ENCODE measurements at regions not wholly inside any gene's neighbourhood (a gene's known extent, or its start where the extent isn't known, plus 50 kb on each side); places are given as distances from the start of the nearest gene placed in this dataset.
"Not testable (repeated sequence)": the region's sequence is repeated elsewhere in the genome, so short reads cannot be mapped to it uniquely, and the experiment has no call there.

DNA sequence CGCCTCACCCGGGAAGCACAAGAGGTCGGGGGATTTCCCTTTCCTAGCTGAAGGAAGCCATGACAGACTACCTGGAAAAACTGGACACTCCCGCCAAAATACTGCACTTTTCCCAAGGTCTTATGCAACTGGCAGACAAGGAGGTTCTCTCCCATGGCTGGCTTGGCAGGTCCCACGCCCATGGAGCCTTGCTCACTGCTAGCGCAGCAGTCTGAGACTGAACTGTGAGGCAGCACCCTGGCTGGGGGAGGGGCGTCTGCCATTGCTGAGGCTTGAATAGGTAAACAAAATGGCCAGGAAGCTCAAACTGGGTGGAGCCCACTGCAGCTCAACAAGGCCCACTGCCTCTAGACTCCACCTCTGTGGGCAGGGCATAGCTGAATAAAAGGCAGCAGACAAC is 92.1 kb downstream of the C4BPA start:
- not testable (repeated sequence) for DNase-seq

DNA sequence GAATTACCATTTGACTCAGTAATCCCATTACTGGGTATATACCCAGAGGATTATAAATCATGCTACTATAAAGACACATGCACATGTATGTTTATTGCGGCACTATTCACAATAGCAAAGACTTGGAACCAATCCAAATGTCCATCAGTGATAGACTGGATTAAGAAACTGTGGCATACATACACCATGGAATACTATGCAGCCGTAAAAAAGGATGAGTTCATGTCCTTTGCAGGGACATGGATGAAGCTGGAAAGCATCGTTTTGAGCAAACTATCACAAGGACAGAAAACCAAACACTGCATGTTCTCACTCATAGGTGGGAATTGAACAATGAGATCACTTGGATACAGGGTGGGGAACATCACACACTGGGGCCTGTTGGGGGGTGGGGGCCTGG is 97.5 kb downstream of the C4BPA start:
- not testable (repeated sequence) for DNase-seq

DNA sequence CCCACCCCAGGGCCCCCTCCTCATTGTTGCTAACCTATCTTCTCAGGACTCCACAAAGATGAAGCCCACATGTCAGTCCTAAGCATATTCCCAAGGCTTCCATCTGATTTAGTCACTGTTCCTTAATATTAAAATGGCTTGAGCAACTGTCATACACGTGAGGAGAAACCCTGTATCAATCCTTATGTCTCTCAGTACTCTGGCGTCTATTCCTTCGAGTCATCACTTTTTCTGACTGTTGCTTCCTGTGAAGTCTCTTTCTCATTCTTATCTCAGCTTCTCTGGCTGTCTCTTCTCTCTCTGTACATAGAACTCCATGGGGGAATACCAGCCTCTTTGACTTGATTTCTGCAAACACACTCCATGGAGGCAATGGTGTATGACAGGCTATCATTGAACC is 98.4 kb downstream of the C4BPA start:
- DNase-seq, result no peak

DNA sequence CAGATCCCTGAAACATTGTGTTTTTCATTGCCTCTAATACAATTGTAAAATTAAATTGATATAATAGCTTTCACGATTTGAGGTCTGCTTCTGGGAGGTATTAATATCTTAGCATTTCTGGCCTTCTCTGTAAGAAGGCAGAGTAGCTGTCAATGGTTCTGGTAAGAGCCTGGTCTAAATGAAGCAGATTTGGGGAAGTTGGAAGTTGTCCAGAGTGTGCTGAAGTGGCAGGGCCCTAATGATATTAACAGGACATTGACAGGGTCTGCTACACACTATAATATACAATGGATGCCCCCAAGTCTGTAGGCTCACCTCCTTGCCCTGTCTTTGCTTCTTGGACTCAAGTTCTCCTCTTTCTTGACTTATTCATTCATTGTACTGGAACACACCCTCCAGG is 99.5 kb downstream of the C4BPA start:
- no peak for DNase-seq

DNA sequence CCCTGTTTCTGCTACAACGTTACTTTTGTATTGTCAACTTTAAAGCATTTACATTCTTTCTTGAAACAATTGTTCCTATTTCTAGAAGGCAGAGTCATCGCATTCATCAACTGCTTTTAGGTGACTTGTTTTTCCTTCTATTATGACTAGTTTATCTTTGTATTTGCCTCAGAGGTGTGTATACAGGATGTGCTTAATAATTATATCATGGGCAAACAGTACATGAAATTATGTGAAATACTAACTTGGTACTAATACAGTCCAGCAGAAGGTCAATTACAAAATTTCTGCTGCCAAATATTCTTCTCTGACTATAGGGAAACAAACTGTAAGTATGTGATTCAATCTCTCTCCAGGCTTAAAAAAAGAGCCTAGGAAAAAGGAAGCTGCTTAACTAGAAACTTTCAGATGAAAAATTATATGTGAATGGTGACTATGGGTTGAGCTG is 101.6 kb downstream of the C4BPA start:
- DNase-seq, result no peak

DNA sequence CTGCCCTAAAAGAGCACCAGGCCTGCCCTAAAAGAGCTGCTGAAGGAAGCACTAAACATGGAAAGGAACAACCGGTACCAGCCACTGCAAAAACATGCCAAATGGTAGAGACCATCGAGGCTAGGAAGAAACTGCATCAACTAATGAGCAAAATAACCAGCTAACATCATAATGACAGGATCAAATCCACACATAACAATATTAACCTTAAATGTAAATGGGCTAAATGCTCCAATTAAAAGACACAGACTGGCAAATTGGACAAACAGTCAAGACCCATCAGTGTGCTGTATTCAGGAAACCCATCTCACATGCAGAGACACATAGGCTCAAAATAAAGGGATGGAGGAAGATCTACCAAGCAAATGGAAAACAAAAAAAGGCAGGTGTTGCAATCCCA is 104.7 kb downstream of the C4BPA start:
- DNase-seq, result not testable (repeated sequence)

DNA sequence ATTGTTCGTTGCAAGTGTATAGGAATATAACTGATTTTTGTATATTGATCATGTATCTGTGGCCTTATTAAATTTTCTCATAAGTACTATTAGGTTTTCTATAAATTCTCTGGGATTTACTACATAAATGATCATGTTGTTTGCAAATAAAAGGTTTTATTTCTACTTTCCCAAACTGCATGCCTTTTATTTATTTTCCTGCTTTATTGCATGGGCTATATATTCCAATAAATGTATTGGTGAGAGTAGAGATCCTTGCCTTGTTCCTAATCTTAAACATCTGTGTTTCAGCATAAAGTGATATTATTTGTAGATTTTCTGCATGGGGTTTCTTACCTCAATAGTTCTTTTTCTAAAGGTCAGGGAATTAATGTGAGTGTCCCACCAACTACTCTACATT is 107.0 kb upstream of the CD55 start:
- DNase-seq, result no peak

DNA sequence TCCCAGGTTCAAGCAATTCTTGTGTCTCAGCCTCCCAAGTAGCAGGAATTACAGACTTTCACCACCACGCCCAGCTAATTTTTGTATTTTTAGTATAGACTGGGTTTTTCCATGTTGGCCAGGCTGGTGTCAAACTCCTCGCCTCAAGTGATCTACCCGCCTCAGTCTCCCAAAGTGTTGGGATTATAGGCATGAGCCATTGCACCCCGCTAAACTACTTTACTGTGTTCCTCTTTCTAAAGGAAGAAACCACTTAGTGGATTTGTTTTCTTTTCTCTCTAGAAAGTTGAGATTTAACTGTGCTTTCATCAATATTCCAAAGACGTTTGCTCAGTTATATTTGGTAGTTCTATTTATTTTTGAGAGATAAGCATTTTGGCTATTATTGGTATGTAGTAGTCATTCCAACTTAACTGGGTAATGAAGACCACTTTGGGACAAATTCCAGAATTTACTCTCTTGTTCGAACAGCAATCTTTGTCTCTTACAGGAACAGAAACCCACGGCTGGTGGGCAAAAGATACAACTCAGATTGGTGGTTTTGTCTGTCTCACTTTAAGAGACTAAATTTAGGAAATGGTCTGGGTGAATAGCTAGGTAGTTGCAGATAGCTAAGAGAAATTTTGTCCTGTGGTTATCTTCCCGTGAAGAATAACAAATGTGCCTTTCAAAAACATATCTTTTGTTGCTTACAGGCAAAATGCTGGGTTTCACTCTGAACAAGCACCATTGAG is 103.5 kb upstream of the CD55 start:
- DNase-seq, result no peak

DNA sequence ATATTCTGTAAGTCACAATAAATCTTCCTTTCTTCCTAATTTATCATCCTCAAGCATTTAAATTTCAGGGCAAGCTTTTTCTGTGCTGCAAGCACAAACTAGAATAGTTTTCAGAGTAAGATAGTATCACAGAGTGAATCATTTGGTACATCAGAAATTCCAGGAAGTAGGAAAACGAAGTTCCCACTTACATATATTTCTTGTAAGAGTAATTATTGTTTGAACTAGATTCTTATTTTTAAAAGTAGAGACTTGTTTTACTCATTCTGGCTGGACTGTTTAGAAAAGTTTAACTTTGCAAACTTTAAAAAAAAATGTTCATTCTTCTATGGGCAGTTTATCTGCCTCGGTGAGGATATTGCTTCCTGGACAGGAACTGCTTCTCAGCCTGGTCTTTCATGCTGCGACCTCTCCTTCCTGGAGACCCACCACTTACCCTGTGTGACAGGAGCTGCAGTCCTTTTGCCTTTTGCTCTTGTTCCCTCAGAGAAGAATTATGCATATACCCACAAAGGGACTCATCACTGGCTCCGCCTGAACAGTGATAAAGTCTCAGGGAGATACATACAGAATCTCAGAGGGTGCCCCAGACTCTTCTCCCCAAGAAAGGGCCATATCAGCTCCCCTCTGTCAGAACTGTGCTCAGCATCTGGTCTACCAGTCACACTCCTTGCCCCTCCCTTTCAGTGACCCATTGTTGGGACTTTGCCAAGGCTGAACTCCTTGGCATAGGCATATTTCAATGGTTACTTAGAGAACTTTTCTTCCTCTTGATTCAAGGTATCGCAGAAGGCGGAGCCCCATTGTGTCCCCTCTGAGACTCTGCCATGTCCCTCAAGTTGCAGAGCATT is 102.7 kb upstream of the CD55 start:
- no peak for DNase-seq

DNA sequence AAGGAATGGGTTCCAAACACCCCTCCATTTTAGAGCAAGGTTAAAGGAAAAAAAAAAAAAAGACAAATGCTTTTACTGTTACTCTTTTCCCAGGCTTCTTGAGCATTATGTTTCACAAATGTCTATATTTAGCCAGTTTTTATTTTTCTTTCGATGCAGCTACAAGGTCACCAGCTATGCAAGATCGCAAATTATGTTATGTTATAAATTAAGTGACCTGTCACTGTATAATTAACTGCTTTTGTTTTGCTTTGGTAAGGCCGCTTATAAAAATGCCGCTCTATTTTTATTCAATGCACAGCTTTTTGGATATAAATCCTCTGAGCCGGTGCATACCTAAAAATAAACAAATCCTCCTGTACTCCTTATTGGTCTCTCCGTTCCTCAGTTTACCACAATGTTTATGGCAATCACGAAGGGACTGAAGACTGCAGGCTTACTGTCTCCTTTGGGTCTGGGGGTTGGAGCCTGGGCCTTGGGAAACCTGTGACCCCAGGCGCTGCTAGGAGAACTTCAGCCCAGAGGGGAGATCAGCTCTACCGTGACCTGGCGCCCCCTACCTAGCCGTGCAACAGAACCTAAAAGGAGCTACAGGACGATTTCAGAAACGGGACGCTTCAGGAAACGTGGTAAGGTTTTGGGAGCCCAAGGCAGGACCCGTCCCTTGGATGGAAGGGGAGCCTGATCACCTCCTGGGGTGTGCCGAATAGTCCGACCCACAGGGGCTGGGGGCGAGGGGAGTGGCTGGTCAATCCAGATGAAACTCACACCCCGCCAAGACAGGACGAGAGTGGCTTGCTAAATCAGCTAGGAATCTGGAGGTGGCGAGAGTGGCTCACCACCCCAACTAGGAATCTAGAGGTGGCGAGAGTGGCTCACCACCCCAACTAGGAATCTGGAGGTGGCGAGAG is 101.2 kb upstream of the CD55 start:
- DNase-seq, result peak; percentile 71

DNA sequence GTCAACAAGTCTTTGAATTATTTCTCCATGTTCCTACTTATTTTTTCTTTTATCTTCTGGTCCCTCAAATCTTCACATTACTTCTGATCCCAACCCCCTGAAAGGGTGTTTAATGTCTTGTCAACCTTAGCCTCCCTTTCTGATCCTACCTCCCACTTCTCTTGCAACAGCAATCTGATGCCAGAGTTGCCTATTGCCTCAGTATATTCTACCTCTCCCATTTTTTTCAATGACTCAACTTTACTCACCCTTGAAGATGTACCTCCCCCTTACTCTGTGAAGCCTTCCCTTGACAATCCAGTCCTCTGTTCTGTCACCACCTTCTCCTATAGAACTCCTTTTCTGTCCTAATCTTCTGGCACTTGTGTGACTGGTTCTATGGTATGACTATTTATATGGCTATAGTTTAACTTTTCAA is 99.5 kb upstream of the CD55 start:
- DNase-seq, result no peak

DNA sequence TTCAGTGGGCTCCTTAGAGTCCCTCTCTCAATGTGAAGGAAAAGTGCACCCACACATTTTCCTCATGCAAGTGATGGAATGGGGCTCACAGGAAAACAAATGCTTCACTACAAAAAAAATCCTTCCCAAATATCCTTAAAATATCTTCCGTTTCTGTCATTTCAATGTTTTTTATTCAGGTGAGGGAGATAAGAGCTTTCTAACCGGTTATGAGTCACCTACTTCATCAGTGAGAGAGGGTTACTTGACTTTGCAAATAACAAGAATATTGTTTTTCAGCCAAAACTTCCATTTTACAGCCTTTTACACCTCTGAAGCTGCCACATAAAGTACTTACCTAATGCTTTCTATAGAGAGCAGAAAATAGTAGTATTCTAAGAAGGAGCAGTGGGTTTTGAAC is 98.3 kb upstream of the CD55 start:
- DNase-seq, result no peak

DNA sequence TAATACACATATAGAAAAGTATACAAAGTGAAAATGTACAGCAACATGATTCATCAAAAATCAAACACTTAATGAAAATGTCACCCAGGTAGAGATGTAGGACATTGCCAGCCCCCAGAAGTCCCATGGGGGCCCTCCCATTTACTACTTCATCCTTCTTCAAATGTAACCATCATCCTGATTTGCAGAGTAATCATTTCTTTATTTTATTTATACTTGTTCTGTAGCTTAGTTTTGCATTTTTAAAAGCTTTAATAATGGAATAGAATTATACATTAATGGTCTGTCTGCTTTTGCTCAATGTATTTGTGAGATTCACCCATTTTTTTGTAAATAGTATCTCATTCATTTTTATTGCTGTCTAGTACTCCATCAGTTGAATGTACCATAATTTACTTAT is 96.8 kb upstream of the CD55 start:
- DNase-seq, result no peak

DNA sequence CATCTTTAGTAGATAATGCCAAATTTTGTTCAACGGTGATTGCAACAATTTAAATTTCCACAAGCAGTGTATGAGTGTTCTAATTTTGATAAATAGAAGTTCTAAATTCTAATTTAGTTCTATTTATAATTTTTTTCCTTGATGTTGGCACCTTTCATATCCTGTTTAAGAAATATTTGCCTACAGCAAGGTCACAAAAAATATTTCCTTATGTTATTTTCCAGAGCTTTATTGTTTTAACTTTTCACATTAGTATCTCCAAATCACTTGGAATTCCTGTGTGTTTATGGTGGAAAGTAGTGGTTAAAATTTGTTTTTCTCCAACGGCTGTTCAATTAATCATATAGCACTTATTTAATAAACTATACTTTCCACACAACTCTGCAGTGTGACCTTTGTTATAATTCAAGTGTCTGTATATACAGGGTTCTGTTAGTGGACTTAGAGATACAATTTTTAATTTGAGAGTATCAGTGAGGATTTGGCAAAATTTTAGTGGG is 94.3 kb upstream of the CD55 start:
- no peak for DNase-seq

DNA sequence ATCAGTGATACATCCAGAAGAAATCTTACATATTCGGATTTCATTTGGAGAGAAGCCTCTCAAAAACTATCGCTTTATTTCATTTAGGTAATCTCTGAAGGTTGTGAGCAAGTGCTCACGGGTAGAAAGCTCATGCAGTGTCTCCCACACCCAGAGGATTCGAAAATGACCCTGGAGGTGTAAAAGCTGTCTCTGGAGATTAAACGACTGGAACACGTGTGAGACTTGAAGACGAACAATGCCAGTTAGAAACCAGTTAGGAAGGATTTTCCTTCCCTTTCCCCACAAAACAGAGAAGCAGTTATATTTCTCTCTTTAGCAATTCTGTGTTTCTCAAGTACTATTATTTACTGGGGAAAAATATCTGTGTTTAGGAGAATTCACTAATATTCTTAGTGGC is 92.5 kb upstream of the CD55 start:
- DNase-seq, result no peak

DNA sequence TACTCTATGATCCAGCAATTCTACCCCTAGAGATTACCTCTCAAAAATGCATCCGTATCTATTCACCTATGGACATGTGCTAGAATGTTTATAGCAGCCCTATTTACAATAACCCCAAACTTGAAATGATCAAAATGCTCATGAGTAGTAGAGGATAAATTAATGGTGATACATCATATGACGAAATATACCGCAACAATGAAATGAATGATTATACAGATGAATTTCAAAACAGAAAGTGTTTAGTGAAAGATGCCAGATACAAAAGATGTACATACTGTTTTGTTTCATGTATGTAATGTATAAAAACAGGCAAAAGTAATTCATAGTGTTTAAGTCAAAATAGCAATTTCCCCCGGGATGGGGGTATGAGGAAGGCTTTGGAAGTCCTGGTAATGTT is 91.0 kb upstream of the CD55 start:
- DNase-seq, result no peak

DNA sequence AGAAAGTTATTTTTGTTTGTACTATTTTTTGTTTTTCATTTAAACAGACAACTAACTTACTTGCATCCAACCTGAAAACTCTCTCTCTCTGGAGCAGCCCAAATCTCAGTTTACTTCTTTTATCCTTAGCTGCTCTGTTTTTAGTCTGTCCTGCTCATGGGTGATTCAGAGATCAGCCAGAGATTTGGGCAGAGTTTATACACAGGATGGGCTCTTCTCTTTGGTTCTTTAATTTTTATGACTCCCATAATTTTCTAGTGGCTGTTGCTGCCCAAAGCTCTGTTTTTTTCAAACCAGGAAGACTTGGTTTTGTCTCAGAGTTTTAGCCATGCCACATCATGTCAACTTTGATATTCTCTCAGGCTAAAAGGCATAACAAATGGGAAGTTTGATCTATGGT is 86.8 kb upstream of the CD55 start:
- DNase-seq, result no peak

DNA sequence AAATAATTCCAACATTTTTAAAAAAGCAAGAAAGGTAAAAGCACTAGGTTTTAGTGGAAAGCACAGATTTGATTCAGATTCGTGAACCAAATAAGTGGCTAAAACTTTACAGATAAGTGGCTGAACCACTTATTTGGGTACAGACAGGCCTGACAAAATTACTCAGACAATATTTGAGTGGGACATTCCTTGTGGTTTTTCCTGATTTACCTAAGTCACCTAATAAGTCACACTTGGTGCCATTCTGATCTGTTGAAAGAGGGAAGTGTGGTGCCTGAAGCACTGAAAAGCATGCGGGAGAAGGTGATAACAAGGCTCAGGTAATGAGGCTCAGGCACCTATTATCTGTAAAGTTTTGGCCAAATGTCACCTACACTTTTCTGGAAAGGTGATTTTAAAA is 81.6 kb upstream of the CD55 start:
- DNase-seq, result no peak

DNA sequence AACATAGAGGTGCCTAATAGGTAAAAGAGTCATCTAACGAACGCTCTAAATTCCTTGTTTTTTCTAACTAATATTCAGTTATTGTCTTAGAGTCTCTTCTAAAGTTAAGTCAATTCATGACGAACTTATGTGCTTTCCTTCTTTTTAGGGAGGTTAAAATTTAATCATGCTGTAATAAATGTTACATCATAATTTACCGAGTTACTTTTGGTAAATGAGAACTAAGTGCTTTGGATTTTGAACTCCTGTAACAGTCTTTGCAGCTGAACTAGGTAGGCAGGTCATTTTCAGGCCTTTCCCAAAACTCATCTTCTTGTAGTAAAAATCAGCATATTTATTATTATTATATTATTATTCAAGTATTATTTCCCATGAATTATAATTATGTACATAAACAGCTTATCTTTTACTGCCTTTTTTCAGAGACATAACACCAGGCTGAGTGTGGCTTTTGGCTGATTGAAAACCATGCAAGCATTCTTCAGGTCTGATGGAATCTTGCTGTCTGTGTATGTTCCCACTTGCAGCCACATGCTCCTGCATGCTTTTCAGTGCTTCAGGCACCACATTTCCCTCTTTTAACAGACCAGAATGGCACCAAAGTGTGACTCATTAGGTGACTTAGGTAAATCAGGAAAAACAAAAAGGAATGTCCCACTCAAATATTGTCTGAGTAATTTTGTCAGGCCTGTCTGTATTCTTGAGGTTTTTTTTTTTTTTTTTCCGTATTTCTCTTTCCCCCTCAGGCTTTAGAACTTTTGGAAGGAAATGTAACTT is 81.0 kb upstream of the CD55 start:
- no peak for DNase-seq

DNA sequence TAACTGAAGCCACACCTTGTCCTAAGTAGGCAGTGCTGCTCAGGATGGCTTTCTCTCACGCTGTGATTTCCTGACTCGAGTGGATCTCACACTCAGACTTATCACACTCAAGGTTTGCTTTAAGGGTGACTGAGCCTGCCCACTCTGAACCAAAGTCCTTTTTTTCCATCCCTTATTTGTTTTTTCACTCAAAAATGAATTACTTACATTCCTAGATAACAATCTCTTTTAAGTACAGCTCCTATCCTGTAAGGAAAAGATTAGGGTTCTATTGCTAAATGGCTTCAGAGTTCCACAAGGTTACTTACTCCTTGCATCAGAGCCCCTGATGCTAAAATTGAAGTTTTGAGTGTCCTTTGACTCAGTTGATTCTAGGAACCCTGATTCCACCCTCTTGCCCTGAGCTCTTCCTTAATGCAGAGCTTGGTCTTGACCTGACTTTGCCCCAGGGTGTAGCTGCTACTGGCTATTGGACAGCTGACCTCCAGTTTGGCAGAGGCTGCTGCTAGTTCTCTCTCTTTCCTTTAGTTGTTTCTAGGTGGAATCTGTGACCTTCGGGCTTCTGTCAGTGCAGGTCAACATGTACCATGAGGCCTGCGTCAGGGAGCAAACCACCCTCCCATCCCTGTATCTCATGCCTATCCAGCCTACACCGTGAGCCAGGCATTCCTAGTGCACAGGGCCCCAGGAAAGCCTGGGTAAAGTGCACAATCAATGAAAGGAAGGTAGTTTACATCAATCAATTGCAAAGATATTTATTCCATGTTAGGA is 80.1 kb upstream of the CD55 start:
- DNase-seq, result no peak

All from left kidney (tissue), 1 donor.